K562 (cell line): ENCODE measurements at regions not wholly inside any gene's neighbourhood (a gene's known extent, or its start where the extent isn't known, plus 50 kb on each side); places are given as distances from the start of the nearest gene placed in this dataset.

Experiments
- BRCA1 ChIP-seq, 2 experiments: fragments of 450-650 bp in 1 of 2; sonication (generic) in 1 of 2; formaldehyde crosslinking in 1 of 2; IDR thresholded peaks; 2 replicates each; pipeline versions ENCODE4 v1.5.0 to v1.6.1; 2017 to 2020; ENCODE audit warnings: mild to moderate bottlenecking in 1 of 2, missing genetic modification reagents in 1 of 2
- BRD9 ChIP-seq: fragments of 450-650 bp; IDR thresholded peaks from 2 replicates; pipeline ENCODE4 v1.6.1; 2018; ENCODE audit warnings: low read depth; ENCODE audit not compliant: partially characterized antibody
- SIN3B ChIP-seq: fragments of 450-650 bp; IDR thresholded peaks from 2 replicates; pipeline ENCODE4 v1.6.1; 2017; ENCODE audit warnings: low read depth, mild to moderate bottlenecking, moderate library complexity
- STAT5A ChIP-seq: IDR thresholded peaks from 2 replicates; pipeline ENCODE4 v1.6.1; 2012; ENCODE audit warnings: low read length, inconsistent platforms, borderline replicate concordance
- TBL1XR1 ChIP-seq, 2 experiments: IDR thresholded peaks; 2 replicates each; pipeline ENCODE4 v1.6.1; 2012; ENCODE audit warnings: improper control_type of control experiment in 2 of 2, low read length in 2 of 2, mild to moderate bottlenecking in 1 of 2
- WHSC1 ChIP-seq: IDR thresholded peaks from one replicate; pipeline ENCODE4 v1.6.1; 2012; ENCODE audit warnings: low read length, control low read depth, inconsistent platforms
- TF ChIP-seq, protein P1 (sequence below), 2 experiments: IDR thresholded peaks; 2 replicates each; pipeline ENCODE4 v1.6.1; 2011; ENCODE audit warnings: borderline replicate concordance in 1 of 2, control low read depth in 1 of 2, low read depth in 1 of 2, low read length in 1 of 2, mild to moderate bottlenecking in 1 of 2, mixed read lengths in 1 of 2, moderate library complexity in 1 of 2; ENCODE audit not compliant: insufficient read depth in 1 of 2, insufficient read length in 1 of 2, poor library complexity in 1 of 2, severe bottlenecking in 1 of 2; ENCODE audit errors: extremely low read depth in 1 of 2
- TF ChIP-seq, protein P2 (sequence below): fragments of 250-450 bp; sonication (Bioruptor Pico); IDR thresholded peaks from 2 replicates; pipeline ENCODE4 v1.4.0; 2020; ENCODE audit warnings: mild to moderate bottlenecking, moderate library complexity, borderline replicate concordance

DNA sequence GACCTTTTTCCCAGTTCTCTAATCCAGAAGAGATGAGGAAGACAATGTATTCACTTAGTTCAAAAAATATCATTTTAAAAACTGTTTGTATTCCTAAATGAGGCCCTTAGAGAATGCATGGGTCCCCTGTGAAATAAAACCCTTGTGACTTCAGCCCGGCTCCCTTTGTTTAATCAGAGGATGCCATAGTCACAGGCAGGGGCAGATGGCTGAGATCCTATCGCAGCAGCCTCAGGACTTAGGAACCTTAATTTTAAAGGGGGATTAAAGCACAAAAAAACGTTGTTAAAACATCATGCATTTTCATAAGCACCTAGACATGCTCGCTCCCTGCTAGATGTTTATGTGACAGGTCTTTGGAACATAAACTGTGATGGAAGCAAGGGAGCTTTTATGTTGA lies 176.6 kb downstream of the IL20RB start (continued):
- TF ChIP-seq, protein P1, sequence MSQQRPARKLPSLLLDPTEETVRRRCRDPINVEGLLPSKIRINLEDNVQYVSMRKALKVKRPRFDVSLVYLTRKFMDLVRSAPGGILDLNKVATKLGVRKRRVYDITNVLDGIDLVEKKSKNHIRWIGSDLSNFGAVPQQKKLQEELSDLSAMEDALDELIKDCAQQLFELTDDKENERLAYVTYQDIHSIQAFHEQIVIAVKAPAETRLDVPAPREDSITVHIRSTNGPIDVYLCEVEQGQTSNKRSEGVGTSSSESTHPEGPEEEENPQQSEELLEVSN (IDR thresholded peaks at IDR 0.05; ENCODE audit: borderline replicate concordance in 1 of 2, extremely low read depth in 1 of 2, insufficient read depth in 1 of 2, insufficient read length in 1 of 2, low read depth in 1 of 2, low read length in 1 of 2, poor library complexity in 1 of 2, severe bottlenecking in 1 of 2), result no peak
- TF ChIP-seq STAT5A (no peak), BRCA1 (IDR thresholded peaks at IDR 0.05) (no peak), BRCA1 (CRISPR knock-in tag; IDR thresholded peaks at IDR 0.05) (no peak), TBL1XR1 (IDR thresholded peaks at IDR 0.05; ENCODE audit: low read length in 2 of 2) (no peak), WHSC1 (no peak), BRD9 (no peak), SIN3B (no peak)
- TF ChIP-seq, protein P2, sequence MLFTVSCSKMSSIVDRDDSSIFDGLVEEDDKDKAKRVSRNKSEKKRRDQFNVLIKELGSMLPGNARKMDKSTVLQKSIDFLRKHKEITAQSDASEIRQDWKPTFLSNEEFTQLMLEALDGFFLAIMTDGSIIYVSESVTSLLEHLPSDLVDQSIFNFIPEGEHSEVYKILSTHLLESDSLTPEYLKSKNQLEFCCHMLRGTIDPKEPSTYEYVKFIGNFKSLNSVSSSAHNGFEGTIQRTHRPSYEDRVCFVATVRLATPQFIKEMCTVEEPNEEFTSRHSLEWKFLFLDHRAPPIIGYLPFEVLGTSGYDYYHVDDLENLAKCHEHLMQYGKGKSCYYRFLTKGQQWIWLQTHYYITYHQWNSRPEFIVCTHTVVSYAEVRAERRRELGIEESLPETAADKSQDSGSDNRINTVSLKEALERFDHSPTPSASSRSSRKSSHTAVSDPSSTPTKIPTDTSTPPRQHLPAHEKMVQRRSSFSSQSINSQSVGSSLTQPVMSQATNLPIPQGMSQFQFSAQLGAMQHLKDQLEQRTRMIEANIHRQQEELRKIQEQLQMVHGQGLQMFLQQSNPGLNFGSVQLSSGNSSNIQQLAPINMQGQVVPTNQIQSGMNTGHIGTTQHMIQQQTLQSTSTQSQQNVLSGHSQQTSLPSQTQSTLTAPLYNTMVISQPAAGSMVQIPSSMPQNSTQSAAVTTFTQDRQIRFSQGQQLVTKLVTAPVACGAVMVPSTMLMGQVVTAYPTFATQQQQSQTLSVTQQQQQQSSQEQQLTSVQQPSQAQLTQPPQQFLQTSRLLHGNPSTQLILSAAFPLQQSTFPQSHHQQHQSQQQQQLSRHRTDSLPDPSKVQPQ, result no peak
